Neural cell (in vitro differentiated cells): ENCODE measurements at regions not wholly inside any gene's neighbourhood (a gene's known extent, or its start where the extent isn't known, plus 50 kb on each side); places are given as distances from the start of the nearest gene placed in this dataset.

ENCODE experiments used
- H2AFZ ChIP-seq: fragments of 200-600, 300-800 bp; sonication (generic), shearing (Covaris generic); 2 replicates; pipeline ENCODE4 v1.6.0; 2014; ENCODE audit warnings: low read depth, mild to moderate bottlenecking, antibody characterized with exemption, low read length, moderate library complexity
- H3F3A ChIP-seq: fragments of 200-600 bp; shearing (Covaris generic); 2 replicates; pipeline ENCODE4 v1.6.1; 2016; ENCODE audit warnings: mild to moderate bottlenecking, moderate library complexity, mixed read lengths, antibody characterized with exemption, low read length; ENCODE audit not compliant: insufficient read depth, poor library complexity, severe bottlenecking
- H3K27ac ChIP-seq: fragments of 200-600, 300-800 bp; sonication (generic), shearing (Covaris generic); 2 replicates; pipeline ENCODE4 v1.5.1; 2014; ENCODE audit warnings: mild to moderate bottlenecking, low read length, moderate library complexity
- H3K27me3 ChIP-seq: fragments of 300-800, 200-600 bp; sonication (generic), shearing (Covaris generic); 2 replicates; pipeline ENCODE4 v1.6.0; 2014; ENCODE audit warnings: mild to moderate bottlenecking, low read depth, low read length, moderate library complexity; ENCODE audit not compliant: insufficient read depth
- H3K36me3 ChIP-seq: fragments of 300-800, 200-600 bp; sonication (generic), shearing (Covaris generic); 2 replicates; pipeline ENCODE4 v1.5.1; 2014; ENCODE audit warnings: mild to moderate bottlenecking, antibody characterized with exemption, low read length, moderate library complexity; ENCODE audit not compliant: insufficient read depth
- H3K4me2 ChIP-seq: fragments of 300-800, 200-600 bp; sonication (generic), shearing (Covaris generic); 2 replicates; pipeline ENCODE4 v1.6.0; 2014; ENCODE audit warnings: mild to moderate bottlenecking, low read length
- H3K4me3 ChIP-seq: fragments of 300-800, 200-600 bp; sonication (generic), shearing (Covaris generic); 2 replicates; pipeline ENCODE4 v1.5.1; 2014; ENCODE audit warnings: mild to moderate bottlenecking, low read length, moderate library complexity
- H3K79me2 ChIP-seq: fragments of 200-600 bp; shearing (Covaris generic); replicated peaks from 2 replicates; pipeline ENCODE4 v1.6.0; 2014; ENCODE audit warnings: mild to moderate bottlenecking, low read length, moderate library complexity; ENCODE audit not compliant: insufficient read depth
- H3K9ac ChIP-seq: fragments of 300-800, 200-600 bp; sonication (generic), shearing (Covaris generic); 2 replicates; pipeline ENCODE4 v1.6.1; 2016; ENCODE audit warnings: mild to moderate bottlenecking, low read length, mixed read lengths
- H3K9me2 ChIP-seq: fragments of 200-600 bp; shearing (Covaris generic); 2 replicates; pipeline ENCODE4 v1.6.1; 2016; ENCODE audit warnings: mild to moderate bottlenecking, low read length, mixed read lengths; ENCODE audit not compliant: insufficient read depth
- H3K9me3 ChIP-seq: fragments of 200-600, 300-800 bp; sonication (generic), shearing (Covaris generic); 2 replicates; pipeline ENCODE4 v1.6.1; 2016; ENCODE audit warnings: mild to moderate bottlenecking, mixed run types, low read length, moderate library complexity, mixed read lengths
- H4K20me1 ChIP-seq: fragments of 200-600 bp; shearing (Covaris generic); 2 replicates; pipeline ENCODE4 v1.6.1; 2016; ENCODE audit warnings: mild to moderate bottlenecking, mixed run types; ENCODE audit not compliant: insufficient read depth
- CTCF ChIP-seq: fragments of 450-650 bp; IDR thresholded peaks from 2 replicates; pipeline ENCODE4 v1.5.1; 2014; ENCODE audit warnings: antibody characterized with exemption, mild to moderate bottlenecking, moderate library complexity; ENCODE audit not compliant: poor library complexity, severe bottlenecking
- EP300 ChIP-seq: fragments of 450-650 bp; conservative IDR thresholded peaks from 2 replicates; pipeline ENCODE4 v1.6.1; 2014; ENCODE audit warnings: antibody characterized with exemption, mild to moderate bottlenecking, moderate library complexity; ENCODE audit not compliant: poor library complexity, severe bottlenecking
- EZH2 ChIP-seq: fragments of 200-600, 300-800 bp; shearing (Covaris generic), sonication (generic); IDR thresholded peaks from 2 replicates; pipeline ENCODE4 v1.6.1; 2014; ENCODE audit warnings: antibody characterized with exemption, low read length, borderline replicate concordance, mild to moderate bottlenecking; ENCODE audit not compliant: insufficient read depth, poor library complexity, severe bottlenecking
- MXI1 ChIP-seq: fragments of 450-650 bp; conservative IDR thresholded peaks from 2 replicates; pipeline ENCODE4 v1.6.1; 2014; ENCODE audit warnings: antibody characterized with exemption, mild to moderate bottlenecking; ENCODE audit not compliant: poor library complexity, severe bottlenecking
- POLR2AphosphoS5 ChIP-seq: IDR thresholded peaks from 2 replicates; pipeline ENCODE4 v1.6.1; 2012
- RAD21 ChIP-seq: fragments of 450-650 bp; conservative IDR thresholded peaks from 2 replicates; pipeline ENCODE4 v1.6.1; 2014; ENCODE audit warnings: antibody characterized with exemption, mild to moderate bottlenecking, moderate library complexity
- REST ChIP-seq: IDR thresholded peaks from 2 replicates; pipeline ENCODE4 v1.6.1; 2012; ENCODE audit warnings: borderline replicate concordance
- SMC3 ChIP-seq: fragments of 450-650 bp; conservative IDR thresholded peaks from 2 replicates; pipeline ENCODE4 v1.6.1; 2014; ENCODE audit warnings: antibody characterized with exemption, mild to moderate bottlenecking, moderate library complexity; ENCODE audit not compliant: poor library complexity
- TAF1 ChIP-seq: IDR thresholded peaks from 2 replicates; pipeline ENCODE4 v1.6.1; 2012; ENCODE audit warnings: low read depth

- Histone ChIP-seq H3K9me2 (no peaks in the 10 kb centered on the region), H3K9me3 (no peaks in the 10 kb centered on the region), H3K79me2 (no peaks in the 10 kb centered on the region), H2AFZ (no peak overlapping the region), H3K4me2 (no peak overlapping the region), H4K20me1 (no peaks in the 10 kb centered on the region), H3K4me3 (no peak overlapping the region), H3K27ac (no peak overlapping the region), H3K36me3 (no peaks in the 10 kb centered on the region), H3K27me3 (no peaks in the 10 kb centered on the region), H3F3A (no peaks in the 10 kb centered on the region), H3K9ac (no peak overlapping the region)
- no peak for TF ChIP-seq TAF1
- no peak for TF ChIP-seq EZH2
- TF ChIP-seq CTCF, result no peak
- no peak for TF ChIP-seq REST
- no peak for TF ChIP-seq EP300
- TF ChIP-seq POLR2AphosphoS5, result no peak
- TF ChIP-seq RAD21, result no peak
- no peak for TF ChIP-seq SMC3
- no peak for TF ChIP-seq MXI1
Observed at GRCh38 chr2:2566396-2567323, 235.6 kb upstream of the MYT1L start.

- Histone ChIP-seq H4K20me1 (no peaks in the 10 kb centered on the region), H3K4me2 (no peak overlapping the region), H3K27ac (no peak overlapping the region), H3K4me3 (no peak overlapping the region), H3K9me2 (no peaks in the 10 kb centered on the region), H3F3A (no peaks in the 10 kb centered on the region), H3K27me3 (no peaks in the 10 kb centered on the region), H3K36me3 (no peaks in the 10 kb centered on the region), H3K9me3 (no peaks in the 10 kb centered on the region), H3K79me2 (no peaks in the 10 kb centered on the region), H2AFZ (no peak overlapping the region), H3K9ac (no peak overlapping the region)
- no peak for TF ChIP-seq REST
- no peak for TF ChIP-seq SMC3
- TF ChIP-seq TAF1, result no peak
- no peak for TF ChIP-seq CTCF
- TF ChIP-seq EZH2, result no peak
- no peak for TF ChIP-seq EP300
- no peak for TF ChIP-seq RAD21
- TF ChIP-seq MXI1, result no peak
- TF ChIP-seq POLR2AphosphoS5, result no peak
Observed at GRCh38 chr2:2565671-2566070, 234.6 kb upstream of the MYT1L start.
